ENCODE measurements at regions not wholly inside any gene's neighbourhood (a gene's known extent, or its start where the extent isn't known, plus 50 kb on each side); places are given as distances from the start of the nearest gene placed in this dataset.
"Not testable (repeated sequence)": the region's sequence is repeated elsewhere in the genome, so short reads cannot be mapped to it uniquely, and the experiment has no call there.

- TF ChIP-seq PRDM4 (tag by site-specific recombination; IDR thresholded peaks at IDR 0.05); ZNF19 (tag by site-specific recombination; IDR thresholded peaks at IDR 0.05; ENCODE audit: low read depth); CTCF (tag by site-specific recombination; IDR thresholded peaks at IDR 0.05); ZNF433 (tag by site-specific recombination; IDR thresholded peaks at IDR 0.05; ENCODE audit: low read depth); PRDM1 (tag by site-specific recombination; IDR thresholded peaks at IDR 0.05); ZNF121 (tag by site-specific recombination; IDR thresholded peaks at IDR 0.05); ZNF785 (tag by site-specific recombination; IDR thresholded peaks at IDR 0.05); ZBTB7A (tag by site-specific recombination; IDR thresholded peaks at IDR 0.05; ENCODE audit: low read depth); ZBTB6 (tag by site-specific recombination; IDR thresholded peaks at IDR 0.05); ZSCAN18 (tag by site-specific recombination; IDR thresholded peaks at IDR 0.05); TCF7L2 (IDR thresholded peaks at IDR 0.05; ENCODE audit: borderline replicate concordance, low read depth, low read length): not testable (repeated sequence)
Measured at GRCh38 chr16:10261526-10261925, 79.3 kb upstream of the GRIN2A start.
